ENCODE measurements at regions not wholly inside any gene's neighbourhood (a gene's known extent, or its start where the extent isn't known, plus 50 kb on each side); places are given as distances from the start of the nearest gene placed in this dataset.

- DNase-seq (ENCODE audit: insufficient read length, low spot score) (no peak), FAIRE-seq (no peak)
These were observed 485.7 kb downstream of the TXNL1 start for GRCh38 chr18:56152551-56153310.

DNA sequence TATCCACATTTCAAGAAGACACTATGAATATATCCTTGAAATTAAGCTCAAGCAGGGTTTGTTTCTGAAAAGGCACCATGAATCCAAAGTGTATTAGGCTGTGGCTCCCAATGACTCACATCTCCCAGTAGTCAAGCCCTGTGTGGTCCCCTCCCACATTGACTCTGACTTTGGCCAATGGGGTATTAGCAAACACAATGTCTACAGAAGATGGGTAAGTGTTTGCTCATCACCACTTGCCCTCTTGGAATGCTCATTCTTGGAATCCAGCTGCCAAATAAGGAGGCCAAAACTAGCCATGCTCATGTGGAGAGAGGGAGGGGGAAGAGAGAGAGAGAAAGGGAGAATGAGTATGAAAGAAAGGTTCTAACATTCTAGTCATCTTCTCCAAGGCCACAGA lies 490.0 kb downstream of the TXNL1 start:
- FAIRE-seq (no peak), DNase-seq (ENCODE audit: insufficient read length, low spot score) (no peak)

- FAIRE-seq: no peak
- no peak for DNase-seq (ENCODE audit: insufficient read length, low spot score)
These were observed 491.8 kb downstream of the TXNL1 start for GRCh38 chr18:56146565-56146964.

GRCh38 chr18:56142001-56142400 lies 496.4 kb downstream of the TXNL1 start:
- FAIRE-seq: no peak

GRCh38 chr18:56139792-56140254 lies 498.6 kb downstream of the TXNL1 start:
- no peak for DNase-seq (ENCODE audit: insufficient read length, low spot score)
- FAIRE-seq: no peak

More at GRCh38 chr18:56142001-56142400, 496.4 kb downstream of the TXNL1 start:
- DNase-seq (ENCODE audit: insufficient read length, low spot score): no peak

DNA sequence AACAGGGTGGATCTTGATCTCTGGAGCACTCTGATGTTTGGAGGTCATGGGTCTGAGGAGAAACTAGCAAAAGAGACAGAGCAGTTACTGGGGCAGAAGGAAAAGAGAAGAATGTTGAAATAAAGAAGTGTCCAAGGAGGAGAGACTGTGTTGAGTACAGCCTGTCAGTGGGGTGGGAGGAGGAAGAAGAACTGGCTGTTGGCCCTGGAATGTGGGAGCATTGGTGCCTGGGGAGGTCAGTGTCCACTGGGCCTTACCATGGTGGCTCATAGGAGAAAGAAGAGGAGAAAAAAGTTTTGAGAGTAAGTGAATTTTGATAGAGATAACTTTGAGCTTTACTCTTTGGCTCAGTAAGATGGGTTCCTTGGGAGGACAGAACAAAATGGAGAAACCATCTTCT lies 499.0 kb downstream of the TXNL1 start:
- DNase-seq (ENCODE audit: insufficient read length, low spot score): no peak
- no peak for FAIRE-seq

DNA sequence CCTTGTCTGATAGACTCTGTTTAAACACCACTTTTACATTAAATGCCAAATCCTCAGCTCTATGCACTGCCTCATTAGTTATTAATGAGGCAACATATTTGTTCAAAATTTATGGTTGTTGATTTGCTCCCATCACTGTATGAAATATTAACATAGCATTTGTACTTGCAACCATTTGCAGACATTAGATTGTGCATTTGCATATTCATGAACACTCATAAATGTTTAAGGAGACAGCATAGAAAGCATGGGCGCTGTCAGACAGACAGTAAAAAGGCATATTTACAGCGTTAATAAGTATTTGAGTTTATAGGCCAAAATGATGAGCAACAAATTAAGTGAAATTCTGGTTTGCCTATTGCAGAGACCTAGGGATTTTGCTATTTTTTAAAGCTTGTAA lies 502.3 kb downstream of the TXNL1 start:
- DNase-seq (ENCODE audit: insufficient read length, low spot score): no peak
- no peak for FAIRE-seq

DNA sequence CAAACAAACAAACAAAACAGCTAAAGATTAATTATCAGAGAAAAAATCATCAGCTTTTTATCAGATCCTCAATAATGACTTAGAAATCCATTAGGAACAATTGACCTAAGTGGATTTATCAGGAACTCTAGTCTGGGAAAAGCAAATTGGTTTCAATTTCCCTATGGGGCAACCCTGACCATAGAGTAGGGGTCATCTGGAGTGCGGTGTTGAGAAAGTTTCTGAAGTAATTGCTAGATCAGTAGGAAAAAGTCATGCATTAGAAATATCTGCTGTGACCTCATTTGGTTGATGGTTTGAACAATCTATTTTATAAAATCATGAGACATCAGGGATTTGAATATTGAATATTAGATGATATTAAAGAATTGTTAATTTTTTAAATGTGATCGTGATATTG lies 507.9 kb downstream of the TXNL1 start:
- no peak for FAIRE-seq
- DNase-seq (ENCODE audit: insufficient read length, low spot score): no peak

GRCh38 chr18:56128153-56128791 lies 510.1 kb downstream of the TXNL1 start:
- FAIRE-seq (no peak), DNase-seq (ENCODE audit: insufficient read length, low spot score) (no peak)

DNA sequence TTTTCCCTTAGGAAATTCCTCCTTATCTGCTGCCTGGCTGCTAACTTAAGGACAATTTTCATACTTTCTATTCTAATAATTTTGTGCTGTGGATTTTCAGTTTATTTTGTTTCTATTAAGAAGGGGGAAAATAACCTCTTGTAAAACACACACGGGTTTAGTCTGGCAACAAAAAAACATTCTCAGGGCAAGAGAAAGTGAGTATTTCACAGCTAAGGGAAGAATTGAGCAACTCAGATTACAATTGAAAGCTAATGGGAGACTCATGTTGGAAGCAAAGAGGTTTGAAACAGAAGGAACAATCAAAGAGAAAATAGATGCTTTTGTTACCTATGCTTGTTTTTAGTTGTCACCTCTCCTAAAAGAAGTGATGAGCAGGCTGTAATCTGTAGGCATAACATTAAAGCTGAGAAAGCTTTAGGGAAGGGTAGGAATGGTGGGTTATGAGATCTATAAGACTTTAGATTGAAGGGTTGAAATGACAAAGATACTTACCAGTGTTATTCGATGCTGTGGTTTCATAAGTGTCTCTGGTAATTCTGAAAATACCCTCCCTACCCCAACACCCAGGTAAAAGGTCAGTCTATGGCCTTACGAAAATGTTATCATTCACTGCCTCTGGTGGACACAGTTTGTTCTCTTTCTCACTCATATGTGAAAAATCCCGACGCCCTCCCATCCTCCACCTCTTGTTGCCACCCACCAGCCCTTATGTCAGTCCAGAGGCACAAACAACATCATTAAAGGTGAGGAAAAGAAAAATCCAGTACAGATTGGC lies 510.9 kb downstream of the TXNL1 start:
- DNase-seq (ENCODE audit: insufficient read length, low spot score) (no peak), FAIRE-seq (no peak)

DNA sequence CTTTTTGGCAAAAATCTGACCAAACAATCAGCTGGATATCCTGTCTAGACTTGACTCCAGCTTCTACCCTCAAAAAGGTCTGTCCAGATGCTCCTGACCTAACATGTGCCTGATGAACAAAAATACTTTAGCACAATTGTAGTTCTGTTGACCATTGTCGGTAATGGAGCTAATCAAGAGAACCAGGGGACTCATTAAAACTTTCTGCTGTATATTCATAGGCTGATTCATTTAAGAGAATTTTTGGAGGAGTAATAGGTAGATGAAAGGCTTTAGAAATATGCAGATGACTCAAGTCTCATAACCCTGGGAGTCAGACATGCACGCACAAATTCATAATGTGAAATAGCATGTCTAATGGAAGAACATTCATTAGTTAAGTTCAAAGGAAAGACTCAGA lies 514.2 kb downstream of the TXNL1 start:
- FAIRE-seq (no peak), DNase-seq (ENCODE audit: insufficient read length, low spot score) (no peak)

- no peak for DNase-seq (ENCODE audit: insufficient read length, low spot score)
- no peak for FAIRE-seq
These were observed 516.7 kb downstream of the TXNL1 start for GRCh38 chr18:56121669-56122068.

- no peak for DNase-seq (ENCODE audit: insufficient read length, low spot score)
- no peak for FAIRE-seq
These were observed 517.6 kb downstream of the TXNL1 start for GRCh38 chr18:56120782-56121181.

DNA sequence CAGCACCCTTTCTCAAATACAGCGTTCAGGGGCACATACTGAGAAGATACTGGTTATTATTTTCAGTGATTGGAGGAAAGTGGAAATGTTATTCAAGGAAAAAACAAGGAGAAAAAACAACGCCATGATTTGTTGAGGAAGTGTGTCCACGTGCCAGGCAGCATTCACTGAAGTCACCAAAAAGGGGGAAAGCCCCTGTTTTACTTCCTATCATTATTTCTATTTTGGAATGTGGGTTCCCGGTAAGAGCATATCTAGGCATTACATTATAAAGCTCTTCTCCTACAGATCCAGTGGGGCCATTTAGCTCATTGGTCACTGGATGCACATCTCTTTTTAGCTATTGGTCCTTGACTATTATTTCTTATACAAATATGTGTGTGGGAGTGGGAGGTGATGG lies 518.7 kb downstream of the TXNL1 start:
- FAIRE-seq: no peak

DNA sequence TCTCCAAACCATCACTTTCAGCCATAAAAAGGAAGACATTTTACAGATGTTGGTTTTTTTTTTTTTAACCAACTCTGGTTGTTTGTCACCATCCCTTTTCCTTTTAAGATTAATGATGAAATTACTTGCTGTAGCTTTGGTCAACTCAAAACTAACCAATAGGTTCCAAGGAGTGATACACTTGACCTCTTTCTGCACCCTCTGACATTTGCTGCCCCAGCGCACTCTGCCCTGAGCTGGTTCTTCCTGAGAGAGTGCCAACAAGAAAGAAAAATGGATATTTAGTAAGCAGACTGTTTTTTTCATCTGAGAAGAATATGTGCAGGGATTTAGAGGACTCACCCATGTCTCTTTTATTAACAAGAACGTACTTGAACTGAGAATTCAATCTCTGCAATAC lies 520.0 kb downstream of the TXNL1 start:
- DNase-seq (ENCODE audit: insufficient read length, low spot score): no peak
- FAIRE-seq: no peak

More for the DNA sequence above, 518.7 kb downstream of the TXNL1 start:
- DNase-seq (ENCODE audit: insufficient read length, low spot score): no peak

GRCh38 chr18:56115071-56116015 lies 523.0 kb downstream of the TXNL1 start:
- no peak for DNase-seq (ENCODE audit: insufficient read length, low spot score)
- FAIRE-seq: no peak

GRCh38 chr18:56112984-56113383 lies 525.0 kb upstream of the TCF4 start:
- DNase-seq (ENCODE audit: insufficient read length, low spot score) (no peak), FAIRE-seq (no peak)

- DNase-seq (ENCODE audit: insufficient read length, low spot score) (no peak), FAIRE-seq (no peak)
These were observed 524.2 kb upstream of the TCF4 start for GRCh38 chr18:56112013-56112749.

- DNase-seq (ENCODE audit: insufficient read length, low spot score) (no peak), FAIRE-seq (no peak)
These were observed 521.8 kb upstream of the TCF4 start for GRCh38 chr18:56109757-56110156.

All from HTR-8/SVneo (cell line).